ENCODE measurements at regions not wholly inside any gene's neighbourhood (a gene's known extent, or its start where the extent isn't known, plus 50 kb on each side); places are given as distances from the start of the nearest gene placed in this dataset.
"Not testable (repeated sequence)": the region's sequence is repeated elsewhere in the genome, so short reads cannot be mapped to it uniquely, and the experiment has no call there.

DNA sequence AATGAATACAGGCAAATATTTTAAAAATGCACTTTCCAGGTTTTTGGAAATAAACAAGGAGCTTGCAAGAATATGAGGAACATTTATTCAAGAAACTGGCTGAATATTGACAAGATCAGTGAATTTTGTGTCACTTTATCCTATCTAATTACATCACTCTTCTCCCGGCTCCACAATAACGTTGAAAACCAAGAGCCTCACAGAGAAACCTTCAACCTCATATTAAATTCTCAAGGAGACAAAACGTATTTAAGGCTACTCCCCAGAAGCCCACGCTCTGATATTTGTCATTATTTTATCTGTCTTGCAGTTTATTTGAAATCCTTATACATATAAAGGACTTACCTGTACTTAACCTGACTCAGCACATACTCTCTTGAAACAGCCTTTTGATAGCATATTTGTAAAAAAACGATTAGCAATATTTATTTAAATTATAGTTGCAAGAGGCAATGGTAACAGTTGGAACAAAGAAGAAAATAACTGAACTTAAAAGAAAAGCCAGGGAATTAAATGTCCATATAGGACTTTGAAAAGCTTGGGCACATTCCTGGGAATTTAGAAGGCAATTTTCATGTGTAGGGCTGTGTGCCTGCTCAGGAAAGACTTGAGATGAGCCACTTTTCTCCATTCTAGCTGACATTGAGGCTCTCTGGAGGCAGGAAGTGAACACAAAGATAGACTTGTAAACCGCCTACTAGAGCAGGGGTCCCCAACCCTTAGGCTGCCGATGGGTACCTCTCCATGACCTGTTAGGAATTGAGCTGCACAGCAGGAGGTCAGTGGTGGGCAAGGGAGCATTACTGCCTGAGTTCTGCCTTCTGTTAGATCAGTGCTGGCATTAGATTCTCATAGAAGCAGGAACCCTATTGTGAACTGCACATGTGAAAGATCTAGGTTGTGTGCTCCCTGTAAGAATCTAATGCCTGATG, 636.4 kb downstream of the SLC16A7 start:
- Mint-ChIP-seq H3K27me3 (ENCODE audit: low read depth) (peaks cover 4% of the 10 kb centered on the region), H3K27ac (no peak overlapping the region), H3K9me3 (peaks cover under 1% of the 10 kb centered on the region), H3K4me1 (no peaks in the 10 kb centered on the region), H3K4me3 (no peak overlapping the region), H3K36me3 (ENCODE audit: low read depth) (no peaks in the 10 kb centered on the region)
- TF ChIP-seq, protein P1, sequence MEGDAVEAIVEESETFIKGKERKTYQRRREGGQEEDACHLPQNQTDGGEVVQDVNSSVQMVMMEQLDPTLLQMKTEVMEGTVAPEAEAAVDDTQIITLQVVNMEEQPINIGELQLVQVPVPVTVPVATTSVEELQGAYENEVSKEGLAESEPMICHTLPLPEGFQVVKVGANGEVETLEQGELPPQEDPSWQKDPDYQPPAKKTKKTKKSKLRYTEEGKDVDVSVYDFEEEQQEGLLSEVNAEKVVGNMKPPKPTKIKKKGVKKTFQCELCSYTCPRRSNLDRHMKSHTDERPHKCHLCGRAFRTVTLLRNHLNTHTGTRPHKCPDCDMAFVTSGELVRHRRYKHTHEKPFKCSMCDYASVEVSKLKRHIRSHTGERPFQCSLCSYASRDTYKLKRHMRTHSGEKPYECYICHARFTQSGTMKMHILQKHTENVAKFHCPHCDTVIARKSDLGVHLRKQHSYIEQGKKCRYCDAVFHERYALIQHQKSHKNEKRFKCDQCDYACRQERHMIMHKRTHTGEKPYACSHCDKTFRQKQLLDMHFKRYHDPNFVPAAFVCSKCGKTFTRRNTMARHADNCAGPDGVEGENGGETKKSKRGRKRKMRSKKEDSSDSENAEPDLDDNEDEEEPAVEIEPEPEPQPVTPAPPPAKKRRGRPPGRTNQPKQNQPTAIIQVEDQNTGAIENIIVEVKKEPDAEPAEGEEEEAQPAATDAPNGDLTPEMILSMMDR (IDR thresholded peaks at IDR 0.05; ENCODE audit: unreplicated experiment in 3 of 3) = no peak

DNA sequence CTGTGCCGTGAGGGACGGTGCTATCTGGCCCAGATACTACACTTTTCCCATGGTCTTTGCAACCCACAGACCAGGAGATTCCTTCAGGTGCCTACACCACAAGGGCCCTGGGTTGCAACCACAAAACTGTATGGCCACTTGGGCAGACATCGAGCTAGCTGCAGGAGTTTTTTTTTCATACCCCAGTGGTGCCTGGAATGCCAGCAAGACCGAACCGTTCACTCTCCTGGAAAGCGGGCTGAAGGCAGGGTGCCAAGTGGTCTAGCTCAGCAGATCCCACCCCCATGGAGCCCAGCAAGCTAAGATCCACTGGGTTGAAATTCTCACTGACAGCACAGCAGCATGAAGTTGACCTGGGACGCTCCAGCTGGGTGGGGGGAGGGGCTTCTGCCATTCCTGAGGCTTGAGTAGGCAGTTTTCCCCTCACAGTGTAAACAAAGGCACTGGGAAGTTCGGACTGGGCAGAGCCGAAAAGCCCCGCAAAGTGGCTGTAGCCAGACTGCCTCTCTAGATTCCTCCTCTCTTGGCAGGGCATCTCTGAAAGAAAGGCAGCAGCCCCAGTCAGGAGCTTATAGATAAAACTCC, 638.9 kb downstream of the SLC16A7 start:
- not testable (repeated sequence) for H3K27ac Mint-ChIP-seq; H3K4me1 Mint-ChIP-seq; H3K4me3 Mint-ChIP-seq; H3K36me3 Mint-ChIP-seq (ENCODE audit: low read depth); H3K9me3 Mint-ChIP-seq; H3K27me3 Mint-ChIP-seq (ENCODE audit: low read depth)

- no peak overlapping the region for H3K27ac Mint-ChIP-seq
- TF ChIP-seq, protein P1 (IDR thresholded peaks at IDR 0.05; ENCODE audit: unreplicated experiment in 3 of 3) = no peak
- no peaks in the 10 kb centered on the region for H3K4me1 Mint-ChIP-seq
- H3K36me3 Mint-ChIP-seq (ENCODE audit: low read depth) = no peaks in the 10 kb centered on the region
- peaks cover 4% of the 10 kb centered on the region for H3K27me3 Mint-ChIP-seq (ENCODE audit: low read depth)
- H3K9me3 Mint-ChIP-seq = peaks cover 7% of the 10 kb centered on the region
- no peak overlapping the region for H3K4me3 Mint-ChIP-seq
Measured at GRCh38 chr12:60235261-60235660, 639.4 kb downstream of the SLC16A7 start.

GRCh38 chr12:60236416-60236815, 640.6 kb downstream of the SLC16A7 start:
- not testable (repeated sequence) for H3K4me1 Mint-ChIP-seq, H3K4me3 Mint-ChIP-seq

DNA sequence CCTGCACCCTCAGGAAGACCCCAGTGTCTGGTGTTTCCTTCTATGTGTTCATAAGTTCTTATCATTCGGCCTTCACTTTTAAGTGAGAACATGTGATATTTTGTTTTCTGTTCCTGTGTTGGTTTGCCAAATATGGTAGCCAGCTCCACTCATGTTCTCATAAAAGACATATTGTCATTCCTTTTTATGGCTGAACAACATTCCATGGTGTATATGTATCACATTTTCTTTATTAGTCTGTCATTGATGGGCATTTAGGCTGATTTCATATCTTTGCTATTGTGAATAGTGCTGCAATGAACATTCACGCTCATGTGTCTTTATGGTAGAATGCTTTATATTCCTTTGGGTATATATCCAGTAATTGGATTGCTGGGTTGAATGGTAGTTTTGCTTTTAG, 645.1 kb downstream of the SLC16A7 start:
- Mint-ChIP-seq H3K4me3 (no peak overlapping the region), H3K36me3 (ENCODE audit: low read depth) (no peaks in the 10 kb centered on the region), H3K9me3 (peaks cover 7% of the 10 kb centered on the region), H3K4me1 (no peaks in the 10 kb centered on the region), H3K27me3 (ENCODE audit: low read depth) (peaks cover under 1% of the 10 kb centered on the region), H3K27ac (no peak overlapping the region)
- TF ChIP-seq, protein P1 (IDR thresholded peaks at IDR 0.05; ENCODE audit: unreplicated experiment in 3 of 3) = no peak

More at GRCh38 chr12:60236416-60236815, 640.6 kb downstream of the SLC16A7 start:
- not testable (repeated sequence) for H3K36me3 Mint-ChIP-seq (ENCODE audit: low read depth); H3K9me3 Mint-ChIP-seq; H3K27ac Mint-ChIP-seq; H3K27me3 Mint-ChIP-seq (ENCODE audit: low read depth)

DNA sequence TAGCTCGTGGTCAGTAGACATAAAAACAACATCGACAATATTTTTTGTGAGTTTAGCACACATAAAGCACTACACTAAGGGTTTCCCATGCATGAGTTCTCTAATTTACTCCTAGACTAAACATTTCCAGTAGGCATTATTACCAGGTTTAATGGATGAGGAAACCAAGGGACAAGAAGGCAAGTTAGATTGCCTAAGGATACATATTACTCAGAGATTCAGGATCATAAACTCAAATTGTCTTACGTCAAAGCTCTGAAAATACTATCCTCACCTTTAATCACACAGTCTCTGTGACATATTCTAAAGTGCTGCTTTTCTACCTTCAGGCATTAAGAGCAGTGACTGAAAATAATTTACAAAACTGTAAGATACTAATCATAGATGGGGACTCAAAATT, 655.3 kb downstream of the SLC16A7 start:
- no peaks in the 10 kb centered on the region for H3K4me1 Mint-ChIP-seq
- H3K36me3 Mint-ChIP-seq (ENCODE audit: low read depth) = no peaks in the 10 kb centered on the region
- TF ChIP-seq, protein P1 (IDR thresholded peaks at IDR 0.05; ENCODE audit: unreplicated experiment in 3 of 3) = no peak
- no peaks in the 10 kb centered on the region for H3K9me3 Mint-ChIP-seq
- no peak overlapping the region for H3K4me3 Mint-ChIP-seq
- no peaks in the 10 kb centered on the region for H3K27me3 Mint-ChIP-seq (ENCODE audit: low read depth)
- no peak overlapping the region for H3K27ac Mint-ChIP-seq

Measured in nephron (organoid).